ENCODE measurements at regions not wholly inside any gene's neighbourhood (a gene's known extent, or its start where the extent isn't known, plus 50 kb on each side); places are given as distances from the start of the nearest gene placed in this dataset.

DNA sequence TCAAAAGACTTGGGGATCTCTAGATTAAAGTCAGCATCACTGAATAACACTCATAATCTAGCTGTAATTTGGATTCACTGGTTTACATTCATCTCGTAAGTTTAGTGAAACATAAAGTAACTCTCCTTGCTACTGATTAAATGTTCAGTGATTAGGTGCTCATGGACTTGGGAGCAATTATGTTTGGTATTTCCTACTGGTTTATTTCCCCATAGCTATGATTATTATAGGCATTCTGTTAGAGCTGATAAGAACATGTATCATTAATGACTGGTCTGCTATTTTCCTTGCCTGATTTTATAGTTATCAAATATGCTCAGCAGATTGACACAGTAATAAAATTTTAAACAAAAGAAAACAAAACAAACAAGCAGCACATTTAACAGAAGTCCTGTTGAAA, 334.7 kb upstream of the SLC8A1 start:
- TF ChIP-seq TAF1 (IDR thresholded peaks at IDR 0.05; ENCODE audit: borderline replicate concordance, insufficient read depth, low read length) (no peak), FOXP2 (optimal IDR thresholded peaks at IDR 0.05; ENCODE audit: borderline replicate concordance, extremely low read depth, extremely low read length, insufficient read depth) (no peak), SIN3A (IDR thresholded peaks at IDR 0.05; ENCODE audit: borderline replicate concordance, insufficient read depth, low read length) (no peak), POLR2AphosphoS5 (IDR thresholded peaks at IDR 0.05; ENCODE audit: low read depth, low read length) (no peak)
- TF ChIP-seq, protein P1, sequence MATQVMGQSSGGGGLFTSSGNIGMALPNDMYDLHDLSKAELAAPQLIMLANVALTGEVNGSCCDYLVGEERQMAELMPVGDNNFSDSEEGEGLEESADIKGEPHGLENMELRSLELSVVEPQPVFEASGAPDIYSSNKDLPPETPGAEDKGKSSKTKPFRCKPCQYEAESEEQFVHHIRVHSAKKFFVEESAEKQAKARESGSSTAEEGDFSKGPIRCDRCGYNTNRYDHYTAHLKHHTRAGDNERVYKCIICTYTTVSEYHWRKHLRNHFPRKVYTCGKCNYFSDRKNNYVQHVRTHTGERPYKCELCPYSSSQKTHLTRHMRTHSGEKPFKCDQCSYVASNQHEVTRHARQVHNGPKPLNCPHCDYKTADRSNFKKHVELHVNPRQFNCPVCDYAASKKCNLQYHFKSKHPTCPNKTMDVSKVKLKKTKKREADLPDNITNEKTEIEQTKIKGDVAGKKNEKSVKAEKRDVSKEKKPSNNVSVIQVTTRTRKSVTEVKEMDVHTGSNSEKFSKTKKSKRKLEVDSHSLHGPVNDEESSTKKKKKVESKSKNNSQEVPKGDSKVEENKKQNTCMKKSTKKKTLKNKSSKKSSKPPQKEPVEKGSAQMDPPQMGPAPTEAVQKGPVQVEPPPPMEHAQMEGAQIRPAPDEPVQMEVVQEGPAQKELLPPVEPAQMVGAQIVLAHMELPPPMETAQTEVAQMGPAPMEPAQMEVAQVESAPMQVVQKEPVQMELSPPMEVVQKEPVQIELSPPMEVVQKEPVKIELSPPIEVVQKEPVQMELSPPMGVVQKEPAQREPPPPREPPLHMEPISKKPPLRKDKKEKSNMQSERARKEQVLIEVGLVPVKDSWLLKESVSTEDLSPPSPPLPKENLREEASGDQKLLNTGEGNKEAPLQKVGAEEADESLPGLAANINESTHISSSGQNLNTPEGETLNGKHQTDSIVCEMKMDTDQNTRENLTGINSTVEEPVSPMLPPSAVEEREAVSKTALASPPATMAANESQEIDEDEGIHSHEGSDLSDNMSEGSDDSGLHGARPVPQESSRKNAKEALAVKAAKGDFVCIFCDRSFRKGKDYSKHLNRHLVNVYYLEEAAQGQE (IDR thresholded peaks at IDR 0.05; ENCODE audit: insufficient read depth in 1 of 2, low read depth in 2 of 2, low read length in 2 of 2) = no peak

DNA sequence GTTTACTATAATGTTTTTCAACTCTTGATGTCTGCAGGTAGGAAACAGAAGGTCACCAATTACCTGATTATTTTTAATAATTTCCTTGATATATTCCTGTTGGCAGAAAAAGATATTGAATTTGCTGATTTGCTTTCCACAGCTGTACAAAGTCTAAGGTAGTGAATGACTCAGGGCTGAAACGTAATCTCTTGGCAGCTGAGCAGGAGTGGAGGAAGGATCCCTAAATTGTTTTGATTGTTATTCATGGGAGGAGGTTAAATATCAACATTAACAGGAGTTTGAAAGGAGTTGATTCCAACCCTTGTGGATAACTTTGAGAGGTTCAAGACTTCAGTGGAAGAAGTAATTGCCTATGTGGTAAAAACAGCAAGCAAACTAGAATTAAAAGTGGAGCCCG, 345.2 kb upstream of the SLC8A1 start:
- TF ChIP-seq POLR2AphosphoS5 (IDR thresholded peaks at IDR 0.05; ENCODE audit: low read depth, low read length) (no peak), SIN3A (IDR thresholded peaks at IDR 0.05; ENCODE audit: borderline replicate concordance, insufficient read depth, low read length) (no peak)

DNA sequence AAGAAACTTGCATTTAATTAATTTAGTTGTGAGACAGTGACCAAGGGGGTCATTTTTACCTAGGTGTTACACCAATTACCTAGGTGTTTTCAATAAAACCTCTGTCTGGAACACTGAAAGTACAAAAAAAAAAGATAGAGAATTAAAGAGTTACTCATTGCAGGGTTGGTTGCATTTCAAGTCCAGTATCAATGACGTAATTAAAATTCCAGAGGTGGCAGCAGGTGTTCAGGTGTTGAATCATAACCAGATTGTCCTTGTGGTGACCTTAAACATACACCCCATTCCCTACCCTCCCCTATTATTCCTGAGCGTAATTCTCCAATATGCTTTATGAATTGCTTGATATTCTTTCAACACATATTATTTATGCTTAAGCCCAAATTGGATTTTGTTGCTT, 352.0 kb upstream of the SLC8A1 start:
- TF ChIP-seq SIN3A (IDR thresholded peaks at IDR 0.05; ENCODE audit: borderline replicate concordance, insufficient read depth, low read length) = no peak
- no peak for TF ChIP-seq FOXP2 (optimal IDR thresholded peaks at IDR 0.05; ENCODE audit: borderline replicate concordance, extremely low read depth, extremely low read length, insufficient read depth)
- TF ChIP-seq, protein P1 (IDR thresholded peaks at IDR 0.05; ENCODE audit: insufficient read depth in 1 of 2, low read depth in 2 of 2, low read length in 2 of 2) = no peak
- TF ChIP-seq TAF1 (IDR thresholded peaks at IDR 0.05; ENCODE audit: borderline replicate concordance, insufficient read depth, low read length) = no peak
- TF ChIP-seq POLR2AphosphoS5 (IDR thresholded peaks at IDR 0.05; ENCODE audit: low read depth, low read length) = no peak

DNA sequence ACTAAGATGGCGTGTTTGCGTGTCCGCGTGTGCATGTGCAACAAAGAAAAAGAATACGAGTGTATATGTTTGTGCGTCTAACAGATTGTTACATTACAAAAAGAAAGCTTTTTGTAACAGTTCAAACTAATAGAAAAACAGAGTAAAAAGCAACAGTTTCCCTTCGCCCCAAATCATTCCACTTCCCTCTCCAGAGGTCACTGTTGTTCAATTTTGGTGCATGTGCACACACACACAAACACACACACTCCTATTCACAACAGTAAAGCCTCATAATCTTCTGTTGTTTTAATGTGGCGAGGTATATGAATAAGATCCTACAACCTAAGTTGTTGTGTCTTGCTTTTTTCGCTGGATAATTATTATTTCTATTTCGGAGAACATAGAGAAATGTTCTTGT, 357.3 kb upstream of the SLC8A1 start:
- TF ChIP-seq TAF1 (IDR thresholded peaks at IDR 0.05; ENCODE audit: borderline replicate concordance, insufficient read depth, low read length) (no peak), FOXP2 (optimal IDR thresholded peaks at IDR 0.05; ENCODE audit: borderline replicate concordance, extremely low read depth, extremely low read length, insufficient read depth) (no peak)
- TF ChIP-seq, protein P1 (IDR thresholded peaks at IDR 0.05; ENCODE audit: insufficient read depth in 1 of 2, low read depth in 2 of 2, low read length in 2 of 2) = no peak

DNA sequence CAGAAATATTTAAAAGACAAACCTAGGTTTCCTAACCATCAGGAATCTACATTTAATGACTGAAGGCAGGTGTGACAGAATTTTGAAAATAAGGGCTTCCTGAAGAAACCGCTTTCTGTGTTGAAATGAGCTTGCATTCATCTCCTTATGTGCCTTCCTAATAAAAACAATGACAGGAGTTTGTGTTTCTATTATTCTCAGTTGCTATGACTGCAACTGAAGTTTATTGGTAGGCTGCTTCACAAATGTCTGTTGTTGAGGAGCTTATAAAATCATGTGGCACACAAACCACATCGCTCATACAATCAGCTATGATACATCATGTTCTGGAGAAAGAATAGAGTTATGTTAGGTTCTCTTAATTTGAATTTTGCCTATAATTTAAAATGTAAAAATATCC, 362.7 kb upstream of the SLC8A1 start:
- TF ChIP-seq, protein P1 (IDR thresholded peaks at IDR 0.05; ENCODE audit: insufficient read depth in 1 of 2, low read depth in 2 of 2, low read length in 2 of 2) = no peak
- TF ChIP-seq POLR2AphosphoS5 (IDR thresholded peaks at IDR 0.05; ENCODE audit: low read depth, low read length) (no peak), SIN3A (IDR thresholded peaks at IDR 0.05; ENCODE audit: borderline replicate concordance, insufficient read depth, low read length) (no peak), FOXP2 (optimal IDR thresholded peaks at IDR 0.05; ENCODE audit: borderline replicate concordance, extremely low read depth, extremely low read length, insufficient read depth) (no peak), TAF1 (IDR thresholded peaks at IDR 0.05; ENCODE audit: borderline replicate concordance, insufficient read depth, low read length) (no peak)
